GM12891 (cell line): ENCODE measurements at regions not wholly inside any gene's neighbourhood (a gene's known extent, or its start where the extent isn't known, plus 50 kb on each side); places are given as distances from the start of the nearest gene placed in this dataset.
"Not testable (repeated sequence)": the region's sequence is repeated elsewhere in the genome, so short reads cannot be mapped to it uniquely, and the experiment has no call there.

Source experiments
- DNase-seq: peaks from one replicate; pipeline ENCODE4 v3.0.0; 2011; ENCODE audit warnings: low spot score; ENCODE audit not compliant: insufficient read length
- FAIRE-seq: peaks from 2 replicates; lab custom pipeline; 2011; peaks lifted over from hg19 to GRCh38; lab: Jason Lieb, UNC
- PAX5 ChIP-seq: IDR thresholded peaks from 2 replicates; pipeline ENCODE4 v1.6.1; 2011; ENCODE audit warnings: low read length, moderate library complexity, mild to moderate bottlenecking; ENCODE audit not compliant: insufficient read depth, severe bottlenecking
- POLR2A ChIP-seq: IDR thresholded peaks from 2 replicates; pipeline ENCODE4 v1.6.1; 2011; ENCODE audit warnings: low read depth, low read length, control low read depth
- POLR2AphosphoS5 ChIP-seq: IDR thresholded peaks from 2 replicates; pipeline ENCODE4 v1.6.1; 2011; ENCODE audit warnings: low read depth, low read length, control low read depth
- POU2F2 ChIP-seq: IDR thresholded peaks from 2 replicates; pipeline ENCODE4 v1.6.1; 2011; ENCODE audit warnings: low read depth, mild to moderate bottlenecking, control low read depth, low read length, moderate library complexity
- SPI1 ChIP-seq: IDR thresholded peaks from 2 replicates; pipeline ENCODE4 v1.6.1; 2011; ENCODE audit warnings: low read depth, low read length, control low read depth
- TAF1 ChIP-seq: IDR thresholded peaks from 2 replicates; pipeline ENCODE4 v1.6.1; 2011; ENCODE audit warnings: low read depth, low read length, control low read depth

DNA sequence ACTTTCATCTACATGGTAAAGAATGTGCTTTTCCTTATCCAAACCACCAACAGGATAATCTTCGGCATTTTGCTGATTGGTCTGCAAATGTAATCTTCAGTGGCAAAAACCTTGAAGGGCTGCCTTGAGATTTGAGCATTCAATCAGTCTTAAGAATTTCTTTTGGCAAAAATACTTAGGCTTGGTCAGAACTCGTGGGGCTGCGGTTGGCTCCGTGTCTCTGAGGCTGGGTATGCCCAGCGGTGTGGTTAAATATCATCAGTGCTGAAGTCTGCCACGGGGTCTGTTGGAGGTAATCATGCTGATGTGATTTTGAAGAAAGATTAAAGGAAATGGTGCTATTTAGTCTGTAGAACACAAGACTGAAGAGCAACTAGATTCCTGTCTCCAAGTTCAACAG lies 262.6 kb downstream of the EN1 start:
- DNase-seq: no peak
- no peak for FAIRE-seq
- no peak for TF ChIP-seq POLR2AphosphoS5

DNA sequence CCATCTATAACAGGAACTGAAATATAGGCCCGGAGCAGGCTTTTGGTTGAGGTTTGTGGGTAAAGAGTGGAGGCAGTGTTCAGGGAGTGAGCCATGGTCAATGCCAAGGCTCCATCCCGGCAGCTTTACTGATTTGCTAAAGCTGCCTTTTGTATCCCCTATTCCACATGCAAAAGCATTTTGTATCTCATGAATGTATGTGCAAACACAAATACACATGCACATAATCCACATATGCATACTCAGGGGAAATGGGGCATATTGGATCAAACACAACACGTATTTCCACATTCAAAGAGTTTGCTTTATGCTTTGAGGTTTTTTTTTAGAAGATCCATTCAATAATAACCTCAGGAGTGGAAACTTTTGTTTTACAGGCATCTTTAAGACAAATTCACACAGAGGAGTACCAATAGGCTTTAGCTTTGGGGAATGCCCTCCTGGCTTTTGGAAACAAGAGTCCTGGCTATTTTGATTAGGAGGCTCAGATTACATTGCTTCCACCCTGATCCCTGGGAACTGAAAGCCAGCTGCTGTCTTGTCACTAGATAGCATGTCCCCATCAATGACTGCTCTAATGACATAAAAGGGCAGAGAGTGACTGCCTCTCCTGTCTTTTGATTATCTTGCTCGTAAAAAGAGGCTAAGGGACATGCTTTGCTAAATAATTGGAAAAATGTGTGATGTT lies 263.2 kb downstream of the EN1 start:
- TF ChIP-seq TAF1: no peak
- TF ChIP-seq POLR2AphosphoS5: no peak
- no peak for TF ChIP-seq POLR2A
- no peak for TF ChIP-seq PAX5
- TF ChIP-seq SPI1: no peak
- TF ChIP-seq POU2F2: no peak
- DNase-seq (no peak), FAIRE-seq (no peak)

GRCh38 chr2:118582058-118582457 lies 265.4 kb downstream of the EN1 start:
- FAIRE-seq (no peak), DNase-seq (no peak)
- TF ChIP-seq POLR2A: no peak
- TF ChIP-seq POLR2AphosphoS5: no peak
- TF ChIP-seq SPI1: no peak
- TF ChIP-seq TAF1: no peak
- no peak for TF ChIP-seq POU2F2
- no peak for TF ChIP-seq PAX5

- DNase-seq: no peak
- FAIRE-seq: no peak
- no peak for TF ChIP-seq PAX5
- no peak for TF ChIP-seq POU2F2
- TF ChIP-seq SPI1: no peak
- no peak for TF ChIP-seq TAF1
- no peak for TF ChIP-seq POLR2A
- TF ChIP-seq POLR2AphosphoS5: no peak
Measured at GRCh38 chr2:118580651-118581050, 266.8 kb downstream of the EN1 start.

DNA sequence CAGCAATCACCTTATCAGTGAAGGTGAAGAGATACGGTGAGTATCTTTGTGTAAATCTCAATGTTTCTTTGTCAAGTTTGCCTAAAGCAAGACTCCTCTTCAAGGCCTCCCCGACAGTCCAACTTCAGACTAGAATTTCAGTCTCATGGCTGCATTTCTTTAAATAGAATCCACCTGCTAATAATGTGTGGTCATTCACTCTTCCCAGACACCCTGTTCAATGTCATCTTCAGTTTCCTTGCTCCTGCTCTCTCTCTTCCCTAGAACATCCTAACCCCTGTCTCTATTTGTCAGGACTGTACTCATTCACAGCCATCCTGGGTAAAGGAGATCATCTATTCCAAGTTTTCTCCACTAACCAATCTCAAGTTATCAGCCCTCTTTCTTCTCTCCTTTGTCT lies 267.3 kb downstream of the EN1 start:
- no peak for FAIRE-seq
- no peak for DNase-seq

GRCh38 chr2:118577202-118577601 lies 270.2 kb downstream of the EN1 start:
- TF ChIP-seq POU2F2 (no peak), SPI1 (no peak), POLR2AphosphoS5 (no peak), POLR2A (no peak), TAF1 (no peak), PAX5 (no peak)
- no peak for DNase-seq
- no peak for FAIRE-seq

More for the DNA sequence above, 267.3 kb downstream of the EN1 start:
- no peak for TF ChIP-seq POLR2AphosphoS5
- TF ChIP-seq SPI1: no peak
- TF ChIP-seq POLR2A: no peak
- TF ChIP-seq PAX5: no peak
- no peak for TF ChIP-seq POU2F2
- no peak for TF ChIP-seq TAF1

DNA sequence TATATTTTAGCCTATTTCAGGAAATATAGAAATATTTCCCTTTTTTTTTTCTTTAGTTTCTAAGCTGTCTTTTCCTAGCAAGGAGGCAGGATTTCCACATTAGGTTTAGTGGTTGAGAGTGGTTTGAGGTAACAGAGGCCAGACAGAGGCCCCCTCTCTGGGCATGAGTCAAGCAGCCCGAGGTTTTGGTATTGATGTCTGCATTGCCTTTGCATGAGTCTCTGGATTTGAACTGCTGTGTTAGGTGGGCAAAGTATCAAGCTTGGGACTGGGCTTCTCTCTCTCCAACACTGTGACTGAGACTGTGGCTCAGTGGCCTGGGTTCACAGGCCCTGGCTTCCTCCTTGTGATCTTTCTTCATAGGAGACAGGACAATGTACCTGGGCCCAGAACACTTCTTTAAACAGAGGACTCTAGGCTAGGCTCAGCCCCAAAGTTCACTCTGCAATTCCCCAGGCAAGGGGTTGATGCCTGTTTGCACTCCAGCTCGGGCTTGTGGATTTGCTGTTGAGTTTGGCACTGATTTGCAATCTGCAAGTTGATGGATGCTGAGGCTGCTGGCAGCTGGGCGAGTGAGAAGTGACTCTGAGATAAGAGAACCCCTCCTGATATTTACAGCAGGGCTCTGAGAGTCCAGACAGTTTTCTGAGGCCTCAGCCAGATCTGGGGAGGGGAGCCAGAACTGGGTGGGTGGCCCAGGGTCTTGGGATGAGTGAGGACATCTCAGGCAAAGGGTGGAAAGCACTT lies 271.2 kb downstream of the EN1 start:
- TF ChIP-seq SPI1 (no peak), POLR2AphosphoS5 (no peak), PAX5 (no peak), TAF1 (no peak)
- DNase-seq (no peak), FAIRE-seq (no peak)

DNA sequence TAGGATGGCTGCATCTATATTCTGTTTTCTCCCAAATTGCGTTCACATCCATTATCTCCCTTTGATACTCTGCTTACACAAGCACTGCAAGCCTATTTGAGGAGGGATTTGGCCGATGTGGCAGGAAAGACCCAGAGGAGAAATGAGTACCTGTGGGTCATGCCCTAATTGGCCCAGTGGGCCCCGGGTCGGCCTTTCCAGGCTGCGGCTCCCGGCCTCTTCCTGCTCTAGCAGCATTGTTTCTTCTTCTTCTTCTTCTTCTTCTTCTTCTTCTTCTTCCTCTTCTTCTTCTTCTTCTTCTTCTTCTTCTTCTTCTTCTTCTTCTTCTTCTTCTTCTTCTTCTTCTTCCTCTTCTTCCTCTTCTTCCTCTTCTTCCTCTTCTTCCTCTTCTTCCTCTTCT lies 275.1 kb downstream of the EN1 start:
- DNase-seq, FAIRE-seq: not testable (repeated sequence)

- FAIRE-seq: no peak
- no peak for TF ChIP-seq POLR2A
- no peak for TF ChIP-seq POLR2AphosphoS5
- TF ChIP-seq SPI1: no peak
- TF ChIP-seq TAF1: no peak
- no peak for TF ChIP-seq POU2F2
- TF ChIP-seq PAX5: no peak
- no peak for DNase-seq
Measured at GRCh38 chr2:118569876-118570535, 277.4 kb downstream of the EN1 start.

DNA sequence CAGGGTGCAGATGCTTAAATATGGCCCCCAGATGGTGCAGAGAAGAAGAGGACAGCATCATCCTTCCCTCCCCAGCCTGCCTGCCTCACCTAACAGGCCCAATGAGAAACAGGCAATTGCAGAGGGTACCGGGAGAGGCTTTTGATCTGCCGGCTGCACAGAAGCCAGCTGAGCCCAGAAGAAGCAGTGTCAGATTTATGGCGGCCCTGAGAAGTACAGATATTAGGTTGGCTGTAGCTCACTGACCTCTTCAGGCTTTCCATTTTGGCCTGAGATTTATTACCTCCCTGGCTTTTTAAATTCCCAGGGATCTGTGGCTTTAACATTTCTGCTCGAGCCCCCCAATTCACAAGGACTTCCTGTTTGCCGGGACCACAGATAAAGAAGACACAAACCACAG lies 278.7 kb downstream of the EN1 start:
- no peak for TF ChIP-seq POLR2A
- no peak for TF ChIP-seq POU2F2
- no peak for TF ChIP-seq PAX5
- TF ChIP-seq POLR2AphosphoS5: no peak
- no peak for FAIRE-seq

More for the DNA sequence above, 278.7 kb downstream of the EN1 start:
- DNase-seq: no peak
